Thymus (tissue), 11 donors: ENCODE measurements at regions not wholly inside any gene's neighbourhood (a gene's known extent, or its start where the extent isn't known, plus 50 kb on each side); places are given as distances from the start of the nearest gene placed in this dataset.

ENCODE experiments used
- DNase-seq, 9 donors: peaks; one replicate each; pipeline ENCODE4 v3.0.0-alpha.2; 2013; ENCODE audit warnings: low spot score in 9 of 9, low read depth in 6 of 9, missing footprints in 1 of 9
- H3K27ac ChIP-seq, 2 donors: one replicate each; pipeline ENCODE4 v1.5.1; 2013; ENCODE audit warnings: control low read depth in 1 of 2, low read depth in 1 of 2, low read length in 1 of 2, mild to moderate bottlenecking in 1 of 2, moderate library complexity in 1 of 2
- H3K27me3 ChIP-seq, 2 donors: one replicate each; pipeline ENCODE4 v1.5.1; 2013; ENCODE audit warnings: low read length in 1 of 2; ENCODE audit not compliant: control insufficient read depth in 2 of 2, insufficient read depth in 1 of 2
- H3K36me3 ChIP-seq, 2 donors: one replicate each; pipeline ENCODE4 v1.5.1; 2013; ENCODE audit warnings: low read length in 1 of 2, mild to moderate bottlenecking in 1 of 2, moderate library complexity in 1 of 2; ENCODE audit not compliant: control insufficient read depth in 2 of 2, insufficient read depth in 2 of 2
- H3K4me1 ChIP-seq, 2 donors: one replicate each; pipeline ENCODE4 v1.5.1; 2013; ENCODE audit warnings: low read length in 2 of 2; ENCODE audit not compliant: control insufficient read depth in 2 of 2, insufficient read depth in 2 of 2
- H3K4me3 ChIP-seq, 2 donors: one replicate each; pipeline ENCODE4 v1.5.1; 2013; ENCODE audit warnings: low read length in 2 of 2, control low read depth in 1 of 2, mild to moderate bottlenecking in 1 of 2
- H3K9me3 ChIP-seq, 2 donors: one replicate each; pipeline ENCODE4 v1.5.1; 2013; ENCODE audit warnings: low read length in 1 of 2, mild to moderate bottlenecking in 1 of 2; ENCODE audit not compliant: control insufficient read depth in 2 of 2, insufficient read depth in 1 of 2
- whole genome bisulfite sequencing: extraction: QIAGEN DNeasy Blood & Tissue Kit; methylation state at CpG from one replicate; pipeline ENCODE4 v1.1.7; 2013; 5-methylcytosine and 5-hydroxymethylcytosine counted together
- donor health status: healthy.

DNA sequence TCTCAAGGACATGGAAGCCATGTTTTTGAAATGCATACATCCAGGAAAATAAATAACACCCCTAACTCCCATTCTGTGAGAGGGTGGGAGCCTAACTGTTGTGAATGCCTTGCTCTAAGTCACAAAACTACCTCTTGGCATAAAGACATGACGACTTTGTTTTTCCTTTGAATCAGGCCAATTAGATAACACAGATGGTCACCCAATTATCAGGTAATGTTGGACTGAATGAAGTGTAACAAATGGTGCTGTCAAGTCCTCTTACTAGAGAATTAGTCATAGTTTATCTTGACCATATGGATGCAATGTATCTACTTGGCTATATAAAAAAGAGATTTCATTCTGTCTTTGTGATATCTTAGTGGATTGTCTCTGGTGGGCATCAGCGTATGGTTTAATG lies 553.6 kb upstream of the ATXN8OS start:
- Histone ChIP-seq H3K4me1 (no peaks in the 10 kb centered on the region), H3K4me3 (no peak overlapping the region), H3K27ac (no peak overlapping the region), H3K9me3 (no peaks in the 10 kb centered on the region), H3K27me3 (no peaks in the 10 kb centered on the region), H3K36me3 (no peaks in the 10 kb centered on the region)
- WGBS, result 88% methylated on average over 2 of the region's 2 CpGs
- DNase-seq, result no peak

DNA sequence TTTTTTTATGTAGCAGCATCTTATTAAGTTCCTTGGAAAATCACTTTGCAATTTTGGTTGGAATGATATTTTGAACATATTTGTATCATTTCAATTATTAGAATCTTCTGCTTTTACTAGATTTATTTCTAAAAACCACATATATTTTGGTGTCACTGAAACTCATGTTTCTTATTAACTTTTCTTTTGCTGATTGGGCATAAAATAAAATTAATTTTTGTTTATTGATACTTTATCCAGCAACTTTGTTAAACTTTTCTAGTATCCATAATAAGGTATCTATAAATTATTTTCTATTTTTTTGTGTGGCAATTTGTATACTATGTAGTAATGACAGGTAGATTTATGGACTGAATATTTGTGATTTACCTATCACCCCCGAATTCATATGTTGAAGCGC lies 556.4 kb upstream of the ATXN8OS start:
- WGBS, result 97% methylated on average over 2 of the region's 2 CpGs
- DNase-seq, result no peak
- Histone ChIP-seq H3K9me3 (no peaks in the 10 kb centered on the region), H3K4me3 (no peak overlapping the region), H3K4me1 (no peaks in the 10 kb centered on the region), H3K36me3 (no peaks in the 10 kb centered on the region), H3K27ac (no peak overlapping the region), H3K27me3 (no peaks in the 10 kb centered on the region)

DNA sequence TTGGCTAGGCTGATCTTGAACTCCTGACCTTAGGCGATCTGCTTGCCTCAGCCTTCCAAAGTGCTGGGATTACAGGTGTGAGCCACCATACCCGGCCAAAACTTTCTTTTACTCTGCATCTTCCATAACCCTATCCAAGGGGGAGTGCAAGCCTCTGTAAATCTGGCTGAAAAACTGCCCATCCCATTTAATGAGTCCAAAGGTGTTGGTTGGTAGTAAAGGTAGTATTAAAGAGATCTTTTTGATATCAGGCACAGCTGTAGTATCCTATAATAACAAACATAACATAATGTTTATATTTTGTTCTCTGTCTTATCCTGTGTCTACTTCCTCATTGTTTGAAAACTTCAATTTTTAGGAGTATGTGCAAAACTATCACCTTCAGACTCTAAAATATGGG lies 559.8 kb upstream of the ATXN8OS start:
- H3K27ac ChIP-seq, result no peak overlapping the region
- no peaks in the 10 kb centered on the region for H3K36me3 ChIP-seq
- DNase-seq, result no peak
- H3K27me3 ChIP-seq, result no peaks in the 10 kb centered on the region
- no peak overlapping the region for H3K4me3 ChIP-seq
- no peaks in the 10 kb centered on the region for H3K9me3 ChIP-seq
- H3K4me1 ChIP-seq, result no peaks in the 10 kb centered on the region
- WGBS, result 89% methylated on average over 2 of the region's 2 CpGs

DNA sequence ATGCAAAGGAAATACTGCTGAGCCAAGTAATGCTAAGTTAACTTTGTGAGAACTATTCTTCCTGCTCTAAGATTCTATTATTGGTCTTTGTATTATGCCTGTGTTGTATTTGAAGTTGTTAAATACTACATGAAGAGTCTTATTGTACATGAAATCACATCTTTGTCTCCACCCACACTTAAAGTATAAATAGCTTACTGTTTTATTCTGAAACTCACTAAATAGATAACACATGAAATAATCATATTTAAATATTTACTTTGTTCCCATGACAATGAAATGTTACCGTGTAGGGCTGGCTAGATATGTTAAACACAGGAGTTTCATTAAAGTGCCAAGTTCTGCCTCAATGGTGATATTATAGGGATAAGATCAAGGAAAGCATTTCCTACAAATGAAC lies 562.1 kb upstream of the ATXN8OS start:
- H3K36me3 ChIP-seq, result no peaks in the 10 kb centered on the region
- H3K27me3 ChIP-seq, result no peaks in the 10 kb centered on the region
- H3K27ac ChIP-seq, result no peak overlapping the region
- no peaks in the 10 kb centered on the region for H3K4me1 ChIP-seq
- no peaks in the 10 kb centered on the region for H3K9me3 ChIP-seq
- no peak overlapping the region for H3K4me3 ChIP-seq
- DNase-seq, result no peak
- 93% methylated on average over 1 of the region's 1 CpG for WGBS

DNA sequence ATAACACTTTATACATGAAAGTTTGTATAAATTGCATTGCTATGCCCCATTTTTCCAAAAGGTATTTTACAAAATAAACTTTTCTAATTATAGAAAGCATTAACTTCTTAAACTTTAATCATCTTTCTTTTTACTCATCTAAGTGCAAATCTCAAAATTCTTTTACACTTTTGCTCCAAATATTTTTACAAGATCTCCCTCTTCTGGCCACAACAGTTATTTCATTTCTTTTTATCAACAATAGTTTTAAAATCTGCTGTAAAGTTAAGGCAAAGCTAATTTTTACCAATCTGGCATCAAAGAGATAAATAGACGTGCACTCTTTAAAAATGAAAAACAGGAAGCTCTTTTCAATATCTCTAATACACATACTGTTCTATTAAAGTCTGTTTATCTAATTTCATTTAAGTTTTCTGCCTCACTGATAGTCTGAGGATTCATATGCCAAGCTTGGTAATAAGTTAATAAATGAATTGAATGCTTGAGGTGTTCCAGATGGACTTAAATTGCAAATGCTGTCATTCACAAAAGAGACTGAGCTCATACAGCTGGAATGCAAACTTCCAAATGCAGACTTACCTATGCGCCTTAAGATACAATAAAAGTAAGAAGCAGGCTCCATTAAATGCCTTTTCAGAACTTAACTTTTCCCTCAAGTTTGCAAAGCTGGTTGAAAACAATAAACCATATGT lies 583.0 kb upstream of the ATXN8OS start:
- no peaks in the 10 kb centered on the region for H3K9me3 ChIP-seq
- no peaks in the 10 kb centered on the region for H3K4me1 ChIP-seq
- no peaks in the 10 kb centered on the region for H3K36me3 ChIP-seq
- H3K27me3 ChIP-seq, result no peaks in the 10 kb centered on the region
- H3K27ac ChIP-seq, result no peak overlapping the region
- DNase-seq, result no peak
- H3K4me3 ChIP-seq, result no peak overlapping the region
- 60% methylated on average over 2 of the region's 2 CpGs for WGBS

DNA sequence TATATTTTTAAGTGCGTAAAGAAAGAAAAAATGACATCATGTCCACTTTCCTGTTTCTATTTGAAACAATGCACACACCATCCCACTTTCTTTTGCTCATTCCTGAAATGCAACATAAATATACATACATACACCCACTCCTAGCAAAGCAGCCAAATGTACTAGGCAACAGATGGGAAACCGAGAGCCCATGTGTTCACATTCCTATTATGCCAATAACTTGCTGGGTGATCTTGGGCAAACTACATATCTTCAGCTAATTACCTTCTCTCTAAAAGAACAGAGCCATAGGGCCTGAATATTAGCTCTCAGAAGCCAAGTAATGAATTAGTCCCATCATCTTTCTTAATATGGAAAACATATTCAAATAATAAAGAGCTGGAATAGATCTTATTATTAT lies 610.6 kb upstream of the ATXN8OS start:
- WGBS, result 99% methylated on average over 2 of the region's 2 CpGs
- Histone ChIP-seq H3K27ac (no peak overlapping the region), H3K27me3 (no peaks in the 10 kb centered on the region), H3K9me3 (no peaks in the 10 kb centered on the region), H3K4me1 (no peaks in the 10 kb centered on the region), H3K36me3 (no peaks in the 10 kb centered on the region), H3K4me3 (no peak overlapping the region)
- DNase-seq, result no peak

DNA sequence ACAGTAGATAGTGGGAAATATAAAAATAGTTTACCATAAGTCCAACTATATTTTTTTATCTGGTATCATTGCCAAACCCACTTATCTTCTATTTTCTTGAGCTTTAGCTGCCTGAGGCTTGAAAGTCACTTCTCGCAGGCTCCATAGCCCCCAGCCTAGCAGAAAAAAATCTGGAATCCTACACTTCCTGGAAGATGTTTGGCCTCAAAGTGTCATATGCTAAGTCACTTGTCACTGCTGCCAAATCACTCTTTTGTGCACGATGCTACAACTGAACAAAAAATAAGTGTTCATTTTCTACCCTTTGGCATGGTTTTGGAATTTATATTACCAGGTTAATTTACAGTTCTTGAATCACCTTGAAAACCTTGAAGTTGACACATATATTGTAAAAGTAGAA lies 612.5 kb upstream of the ATXN8OS start:
- 91% methylated on average over 2 of the region's 2 CpGs for WGBS
- DNase-seq, result no peak

DNA sequence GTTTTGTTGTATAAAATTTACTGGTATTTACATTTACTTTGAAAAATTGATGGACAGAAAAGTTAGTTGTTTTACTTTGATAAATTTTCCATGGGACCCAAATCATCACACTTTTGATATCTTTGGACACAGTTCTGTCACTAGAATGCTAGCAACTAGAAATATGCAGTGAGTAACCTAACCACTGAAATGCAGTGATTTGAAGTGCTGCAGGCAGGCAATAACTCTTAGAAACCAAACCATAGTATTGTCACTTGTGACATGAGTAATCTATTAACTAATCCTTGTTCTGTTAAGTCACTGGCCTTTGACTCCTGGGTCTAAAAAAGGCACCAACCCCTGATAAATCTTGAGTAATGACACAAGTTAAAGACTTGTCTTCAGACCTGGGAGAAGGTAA lies 620.0 kb upstream of the ATXN8OS start:
- DNase-seq, result no peak
- H3K36me3 ChIP-seq, result no peaks in the 10 kb centered on the region
- no peaks in the 10 kb centered on the region for H3K27me3 ChIP-seq
- H3K4me1 ChIP-seq, result no peaks in the 10 kb centered on the region
- H3K9me3 ChIP-seq, result peaks cover 0 to 6% of the 10 kb centered on the region in 2 donors
- no peak overlapping the region for H3K4me3 ChIP-seq
- H3K27ac ChIP-seq, result no peak overlapping the region

More for the DNA sequence above, 612.5 kb upstream of the ATXN8OS start:
- no peak overlapping the region for H3K27ac ChIP-seq
- H3K4me1 ChIP-seq, result no peaks in the 10 kb centered on the region
- H3K9me3 ChIP-seq, result no peaks in the 10 kb centered on the region
- no peak overlapping the region for H3K4me3 ChIP-seq
- H3K27me3 ChIP-seq, result no peaks in the 10 kb centered on the region
- H3K36me3 ChIP-seq, result no peaks in the 10 kb centered on the region

DNA sequence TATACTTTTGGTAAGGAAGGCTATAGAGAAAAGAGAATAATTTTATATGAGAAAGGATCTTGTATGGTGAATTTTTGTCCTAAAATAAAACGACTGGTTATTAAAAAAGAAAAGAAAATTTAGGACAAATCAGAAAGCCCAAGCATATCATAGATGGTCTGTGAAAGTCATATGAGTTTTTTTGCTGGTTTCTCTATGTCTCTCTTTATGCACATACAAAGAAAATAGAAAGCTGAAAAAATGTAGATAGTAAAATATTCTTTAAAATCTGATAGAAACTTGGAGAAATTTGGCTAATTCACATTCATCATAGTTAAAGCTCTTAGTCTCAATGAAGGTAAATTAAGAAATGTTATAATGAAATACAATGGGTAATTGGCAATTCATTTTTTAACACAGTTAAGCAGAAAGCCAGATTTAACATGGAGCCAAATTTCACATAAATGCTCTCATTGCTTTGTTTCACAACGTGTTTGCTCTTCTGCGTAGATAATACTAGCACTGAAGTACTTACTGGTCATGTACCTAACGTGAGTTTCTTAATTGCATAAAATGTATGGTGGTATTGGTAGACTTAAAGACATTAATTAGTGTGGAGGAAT lies 621.5 kb upstream of the ATXN8OS start:
- H3K4me1 ChIP-seq, result no peaks in the 10 kb centered on the region
- no peak overlapping the region for H3K27ac ChIP-seq
- no peak for DNase-seq
- peaks cover 0 to 6% of the 10 kb centered on the region in 2 donors for H3K9me3 ChIP-seq
- H3K4me3 ChIP-seq, result no peak overlapping the region
- H3K36me3 ChIP-seq, result no peaks in the 10 kb centered on the region
- no peaks in the 10 kb centered on the region for H3K27me3 ChIP-seq
- WGBS, result 75% methylated on average over 4 of the region's 4 CpGs
